MM.1S (cell line): ENCODE measurements at regions not wholly inside any gene's neighbourhood (a gene's known extent, or its start where the extent isn't known, plus 50 kb on each side); places are given as distances from the start of the nearest gene placed in this dataset.

ENCODE experiments used
- CTCF ChIP-seq: fragments of 300-600 bp; sonication (generic); IDR thresholded peaks from 2 replicates; pipeline ENCODE4 v1.5.1; 2016; ENCODE audit warnings: antibody characterized with exemption, low read length, mixed read lengths
- EZH2phosphoT487 ChIP-seq: fragments of 300-600 bp; sonication (generic); IDR thresholded peaks from 2 replicates; pipeline ENCODE4 v1.6.1; 2018; ENCODE audit warnings: antibody characterized with exemption, low read length

GRCh38 chr7:142554560-142555532 is 194.4 kb upstream of the PRSS1 start:
- TF ChIP-seq CTCF (no peak), EZH2phosphoT487 (no peak)
